KMS-11 (cell line): ENCODE measurements at regions not wholly inside any gene's neighbourhood (a gene's known extent, or its start where the extent isn't known, plus 50 kb on each side); places are given as distances from the start of the nearest gene placed in this dataset.
"Not testable (repeated sequence)": the region's sequence is repeated elsewhere in the genome, so short reads cannot be mapped to it uniquely, and the experiment has no call there.

Experiments
- H2AFZ ChIP-seq: fragments of 200-600 bp; sonication (generic); 2 replicates; pipeline ENCODE4 v1.6.1; 2016; ENCODE audit warnings: antibody characterized with exemption, mixed run types, low read depth
- H3K27ac ChIP-seq: fragments of 200-600 bp; sonication (generic); 2 replicates; pipeline ENCODE4 v1.6.1; 2016; ENCODE audit warnings: mild to moderate bottlenecking, mixed run types
- H3K27me3 ChIP-seq: fragments of 200-600 bp; sonication (generic); 2 replicates; pipeline ENCODE4 v1.6.1; 2017; ENCODE audit warnings: mild to moderate bottlenecking, low read depth, mixed run types, moderate library complexity; ENCODE audit not compliant: insufficient read depth
- H3K36me3 ChIP-seq: fragments of 200-600 bp; sonication (generic); 2 replicates; pipeline ENCODE4 v1.6.1; 2017; ENCODE audit warnings: mild to moderate bottlenecking, mixed run types; ENCODE audit not compliant: insufficient read depth
- H3K4me1 ChIP-seq: fragments of 200-600 bp; sonication (generic); 2 replicates; pipeline ENCODE4 v1.6.1; 2016; ENCODE audit warnings: mild to moderate bottlenecking, low read depth, mixed run types; ENCODE audit not compliant: poor library complexity, severe bottlenecking
- H3K4me2 ChIP-seq: fragments of 200-600 bp; sonication (generic); 2 replicates; pipeline ENCODE4 v1.7.0; 2016; ENCODE audit warnings: mild to moderate bottlenecking, mixed run types
- H3K4me3 ChIP-seq: fragments of 200-600 bp; sonication (generic); IDR thresholded peaks from 2 replicates; pipeline ENCODE4 v1.6.1; 2017; ENCODE audit warnings: low read depth, low read length, mixed read lengths; ENCODE audit not compliant: insufficient read depth
- H3K79me2 ChIP-seq: fragments of 200-600 bp; sonication (generic); 2 replicates; pipeline ENCODE4 v1.6.1; 2016; ENCODE audit warnings: low read depth, mixed run types; ENCODE audit not compliant: insufficient read depth
- H3K9ac ChIP-seq: fragments of 200-600 bp; sonication (generic); 2 replicates; pipeline ENCODE4 v1.6.1; 2016; ENCODE audit warnings: mild to moderate bottlenecking, mixed run types
- H4K20me1 ChIP-seq: fragments of 200-600 bp; sonication (generic); 2 replicates; pipeline ENCODE4 v1.6.1; 2016; ENCODE audit warnings: mild to moderate bottlenecking, mixed run types; ENCODE audit not compliant: insufficient read depth
- CTCF ChIP-seq: fragments of 200-600 bp; sonication (generic); conservative IDR thresholded peaks from 2 replicates; pipeline ENCODE4 v1.6.1; 2017; ENCODE audit warnings: low read depth, mild to moderate bottlenecking, antibody characterized with exemption, low read length, moderate library complexity, mixed read lengths

GRCh38 chr6:14415452-14415851, 297.9 kb downstream of the CD83 start:
- H4K20me1 ChIP-seq = no peaks in the 10 kb centered on the region
- no peak overlapping the region for H3K4me3 ChIP-seq
- H3K36me3 ChIP-seq = no peaks in the 10 kb centered on the region
- no peaks in the 10 kb centered on the region for H3K27me3 ChIP-seq
- H3K4me1 ChIP-seq = no peaks in the 10 kb centered on the region
- H2AFZ ChIP-seq = no peak overlapping the region
- no peak overlapping the region for H3K4me2 ChIP-seq
- no peak for TF ChIP-seq CTCF
- H3K9ac ChIP-seq = no peak overlapping the region
- no peak overlapping the region for H3K27ac ChIP-seq
- no peaks in the 10 kb centered on the region for H3K79me2 ChIP-seq

GRCh38 chr6:14417377-14417776, 299.8 kb downstream of the CD83 start:
- H3K79me2 ChIP-seq = no peaks in the 10 kb centered on the region
- no peaks in the 10 kb centered on the region for H3K4me1 ChIP-seq
- no peak overlapping the region for H3K9ac ChIP-seq
- H2AFZ ChIP-seq = no peak overlapping the region
- H3K4me2 ChIP-seq = no peak overlapping the region
- H3K4me3 ChIP-seq = no peak overlapping the region
- H3K27me3 ChIP-seq = no peaks in the 10 kb centered on the region
- no peaks in the 10 kb centered on the region for H3K36me3 ChIP-seq
- H4K20me1 ChIP-seq = no peaks in the 10 kb centered on the region
- TF ChIP-seq CTCF = no peak
- no peak overlapping the region for H3K27ac ChIP-seq

- H3K9ac ChIP-seq, H4K20me1 ChIP-seq, H2AFZ ChIP-seq, H3K27me3 ChIP-seq, H3K4me1 ChIP-seq, H3K79me2 ChIP-seq, H3K36me3 ChIP-seq, H3K27ac ChIP-seq, H3K4me3 ChIP-seq, H3K4me2 ChIP-seq: not testable (repeated sequence)
Measured at GRCh38 chr6:14419224-14419623, 301.7 kb downstream of the CD83 start.

- no peak overlapping the region for H3K4me3 ChIP-seq
- H3K4me1 ChIP-seq = no peaks in the 10 kb centered on the region
- H3K79me2 ChIP-seq = no peaks in the 10 kb centered on the region
- H3K36me3 ChIP-seq = no peaks in the 10 kb centered on the region
- H4K20me1 ChIP-seq = no peaks in the 10 kb centered on the region
- no peak overlapping the region for H3K9ac ChIP-seq
- H3K4me2 ChIP-seq = no peak overlapping the region
- H3K27ac ChIP-seq = no peak overlapping the region
- no peaks in the 10 kb centered on the region for H3K27me3 ChIP-seq
- no peak for TF ChIP-seq CTCF
- H2AFZ ChIP-seq = no peak overlapping the region
Measured at GRCh38 chr6:14422061-14422460, 304.5 kb downstream of the CD83 start.

GRCh38 chr6:14422917-14423316, 305.3 kb downstream of the CD83 start:
- H3K27ac ChIP-seq = no peak overlapping the region
- no peak overlapping the region for H3K4me2 ChIP-seq
- no peaks in the 10 kb centered on the region for H3K4me1 ChIP-seq
- no peaks in the 10 kb centered on the region for H4K20me1 ChIP-seq
- H3K36me3 ChIP-seq = no peaks in the 10 kb centered on the region
- TF ChIP-seq CTCF = no peak
- H2AFZ ChIP-seq = no peak overlapping the region
- no peaks in the 10 kb centered on the region for H3K27me3 ChIP-seq
- H3K79me2 ChIP-seq = no peaks in the 10 kb centered on the region
- H3K9ac ChIP-seq = no peak overlapping the region
- H3K4me3 ChIP-seq = no peak overlapping the region
